Posterior vena cava (tissue), 2 donors: ENCODE measurements at regions not wholly inside any gene's neighbourhood (a gene's known extent, or its start where the extent isn't known, plus 50 kb on each side); places are given as distances from the start of the nearest gene placed in this dataset.

Experiments used
- DNase-seq: peaks from one replicate; pipeline ENCODE4 v3.0.0-alpha.2; 2020; ENCODE audit warnings: low spot score
- intact Hi-C, 2 donors: fragments of 100-400 bp; cut with DNase I; formaldehyde crosslinking; loops; one replicate each; pipeline versions ENCODE4 v1.14.1 to v1.14.2; 2022 to 2023
- donor health status: DM: yes; HTN: yes; CAD: no.
- donor health status: DM: yes; HTN: yes; CAD: no.

DNA sequence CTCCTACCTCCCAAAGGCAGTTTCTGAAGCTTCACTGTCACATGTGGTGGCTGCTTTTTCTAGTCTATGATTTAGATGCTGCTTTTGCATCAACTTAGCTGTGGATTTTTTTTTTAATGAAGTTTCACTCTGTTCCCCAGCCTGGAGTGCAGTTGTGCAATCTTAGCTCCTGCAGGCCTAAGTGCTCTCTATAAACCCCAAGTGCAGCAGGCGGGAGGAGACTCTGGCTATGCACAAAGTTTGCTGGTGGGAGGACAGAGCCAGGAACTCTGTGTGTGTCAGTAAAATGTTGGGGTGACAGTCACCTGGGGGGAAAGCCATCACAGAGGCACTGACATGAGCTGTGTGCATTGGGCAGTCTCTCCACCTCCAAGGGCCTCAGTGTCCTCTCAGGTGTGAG lies 138.8 kb upstream of the FAM20C start:
- intact Hi-C loops: no loop called here
- peak; percentile 63 for DNase-seq

- DNase-seq: peak; percentile 14
- intact Hi-C loops: no loop called here
Observed at GRCh38 chr7:54615-55014, 137.8 kb upstream of the FAM20C start.

GRCh38 chr7:55690-56248 lies 136.6 kb upstream of the FAM20C start:
- intact Hi-C loops: no loop called here
- peak; percentile 20 for DNase-seq

GRCh38 chr7:56291-56913 lies 136.0 kb upstream of the FAM20C start:
- peak; percentile 64 for DNase-seq
- intact Hi-C loops: no loop called here

DNA sequence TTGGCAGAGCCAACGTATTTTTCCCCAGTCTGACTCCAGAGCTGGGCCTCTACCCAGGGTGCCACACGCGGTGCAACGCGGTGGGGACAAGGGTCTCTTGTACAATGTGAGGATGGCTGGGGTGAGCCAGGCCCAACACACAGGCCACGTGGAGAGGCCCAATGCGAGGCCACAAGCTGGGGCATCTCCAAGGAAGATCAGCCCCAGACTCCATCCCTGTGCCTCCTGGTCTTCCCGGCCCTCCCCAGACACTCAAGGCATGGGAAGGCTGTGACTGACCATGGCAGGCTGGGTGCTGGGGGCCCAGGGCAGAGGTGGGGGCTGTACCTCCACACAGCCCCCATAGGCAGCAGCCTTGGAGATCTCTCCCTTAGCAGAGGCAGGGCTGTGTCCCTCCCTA lies 135.3 kb upstream of the FAM20C start:
- intact Hi-C loops: no loop called here
- peak; percentile 44 for DNase-seq

GRCh38 chr7:57482-58255 lies 134.7 kb upstream of the FAM20C start:
- DNase-seq: peak; percentile 50
- intact Hi-C loops: no loop called here

- peak; percentile 22 for DNase-seq
- intact Hi-C loops: no loop called here
Observed at GRCh38 chr7:58316-58715, 134.1 kb upstream of the FAM20C start.

DNA sequence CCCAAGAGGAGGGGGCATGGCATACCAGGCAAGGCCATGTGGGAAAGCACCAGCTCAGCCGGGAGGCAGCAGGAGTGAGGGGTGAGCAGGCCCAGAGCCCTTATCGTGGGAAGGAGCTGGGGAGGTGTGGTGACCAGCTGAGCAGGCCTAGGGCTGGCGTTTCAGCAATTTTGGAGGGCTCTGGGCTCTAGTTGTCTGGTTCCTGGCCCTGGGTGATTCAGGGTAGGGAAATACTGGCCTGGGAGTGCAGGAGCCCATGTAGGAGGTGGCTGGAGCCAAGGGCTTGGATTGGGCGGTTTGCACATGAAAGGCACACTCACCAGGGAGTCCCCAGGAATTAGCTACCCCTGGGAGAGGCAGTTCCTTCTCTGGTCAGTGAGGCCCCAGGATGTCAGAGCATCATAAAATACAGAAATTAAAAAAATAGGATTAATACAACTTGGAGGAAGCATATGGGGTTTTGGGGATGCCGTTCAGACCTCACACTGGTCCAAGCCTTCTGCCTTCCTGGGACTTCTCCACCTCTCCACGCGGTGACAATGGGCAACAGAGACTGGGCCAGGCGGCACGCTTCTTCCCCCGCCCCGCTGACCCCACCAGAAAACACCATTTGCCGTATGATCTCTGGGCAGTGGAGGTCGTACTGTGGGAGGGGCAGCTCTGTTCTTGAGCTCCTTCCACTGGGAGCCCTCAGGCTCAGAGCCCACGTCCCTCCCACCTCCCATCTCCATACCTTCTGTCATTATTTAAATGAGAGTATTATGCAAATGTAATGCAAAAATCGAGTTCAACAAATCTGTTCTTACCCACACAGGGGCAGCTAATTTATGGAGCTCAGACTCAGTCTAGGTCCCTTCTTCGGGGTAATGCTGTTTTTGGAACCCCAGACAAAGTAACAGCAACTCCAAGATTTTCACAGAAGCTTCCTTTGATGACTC lies 133.0 kb upstream of the FAM20C start:
- peak; percentile 37 for DNase-seq
- intact Hi-C loops: no loop called here

GRCh38 chr7:60017-60675 lies 132.2 kb upstream of the FAM20C start:
- intact Hi-C loops: no loop called here
- peak; percentile 52 for DNase-seq

GRCh38 chr7:60706-61105 lies 131.7 kb upstream of the FAM20C start:
- intact Hi-C loops: no loop called here
- DNase-seq: peak; percentile 42

DNA sequence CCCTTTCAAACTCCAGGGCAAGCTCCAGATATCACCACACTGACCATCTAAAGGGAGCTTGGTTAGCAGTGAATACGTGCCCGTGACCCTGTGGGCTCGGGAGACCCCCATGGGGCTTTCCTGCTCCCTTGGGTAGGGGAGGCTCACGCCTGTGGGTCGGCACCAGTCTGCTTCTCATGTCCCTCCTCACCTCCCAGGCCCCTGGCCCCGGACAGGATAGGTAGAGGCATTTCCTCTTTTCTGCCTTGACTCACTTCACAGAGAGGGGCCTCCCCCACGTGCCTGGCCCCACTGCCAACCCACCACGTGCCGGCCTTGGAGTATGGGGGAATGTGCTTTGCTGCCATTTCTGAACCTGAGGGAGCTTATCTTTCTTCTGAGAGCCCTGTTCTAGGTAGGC lies 131.3 kb upstream of the FAM20C start:
- intact Hi-C loops: no loop called here
- DNase-seq: peak; percentile 79

- intact Hi-C loops: no loop called here
Observed at GRCh38 chr7:61576-62360, 130.6 kb upstream of the FAM20C start.

GRCh38 chr7:62361-63116 lies 129.8 kb upstream of the FAM20C start:
- intact Hi-C loops: no loop called here
- peak; percentile 67 for DNase-seq

More at GRCh38 chr7:61576-62360, 130.6 kb upstream of the FAM20C start:
- DNase-seq: peak; percentile 26

GRCh38 chr7:63117-63480 lies 129.3 kb upstream of the FAM20C start:
- intact Hi-C loops: no loop called here
- DNase-seq: peak; percentile 56

- intact Hi-C loops: no loop called here
- DNase-seq: peak; percentile 77
Observed at GRCh38 chr7:63521-64021, 128.8 kb upstream of the FAM20C start.

GRCh38 chr7:64098-64915 lies 128.1 kb upstream of the FAM20C start:
- DNase-seq: peak; percentile 69

DNA sequence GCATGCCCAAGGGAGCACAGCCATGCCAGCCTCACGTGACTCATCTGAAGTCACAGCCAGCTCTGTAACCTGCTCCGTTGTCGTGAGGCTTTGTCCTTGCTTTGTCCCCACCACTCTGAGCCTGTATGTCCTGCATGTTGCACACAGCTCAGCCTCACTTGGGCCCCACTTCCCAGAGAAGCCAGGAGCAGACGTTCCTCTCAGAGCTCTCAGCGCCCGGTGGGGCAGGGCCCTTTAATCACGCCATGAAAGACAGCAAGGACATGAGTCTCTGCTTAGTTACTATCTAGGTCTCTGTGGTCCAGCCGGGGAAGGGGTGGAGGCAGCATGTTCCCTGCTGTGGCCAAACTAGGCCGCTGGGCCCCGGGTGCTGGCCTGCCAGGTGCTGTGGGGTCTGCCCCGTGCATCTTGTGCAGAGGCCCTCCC lies 127.4 kb upstream of the FAM20C start:
- intact Hi-C loops: no loop called here
- peak; percentile 74 for DNase-seq

More at GRCh38 chr7:64098-64915, 128.1 kb upstream of the FAM20C start:
- intact Hi-C loops: no loop called here
